Activated T-cell treated with anti-CD3 and anti-CD28 coated beads, Interleukin-2, amount 50 U/mL, for 24 hours (primary cell): ENCODE measurements at regions not wholly inside any gene's neighbourhood (a gene's known extent, or its start where the extent isn't known, plus 50 kb on each side); places are given as distances from the start of the nearest gene placed in this dataset.

Source experiments
- DNase-seq: peaks from one replicate; pipeline ENCODE4 v3.0.0-alpha.2; 2020
- H3K27ac Mint-ChIP-seq: 2 replicates; pipeline ENCODE4 v1.8.0; 2020; ENCODE audit warnings: mild to moderate bottlenecking, mixed read lengths
- H3K27me3 Mint-ChIP-seq: 2 replicates; pipeline ENCODE4 v1.8.0; 2020; ENCODE audit warnings: mixed read lengths
- H3K36me3 Mint-ChIP-seq: 2 replicates; pipeline ENCODE4 v1.8.0; 2020; ENCODE audit warnings: low read depth, mixed read lengths
- H3K4me1 Mint-ChIP-seq: 2 replicates; pipeline ENCODE4 v1.8.0; 2020; ENCODE audit warnings: low read depth, mixed read lengths
- H3K4me3 Mint-ChIP-seq: 2 replicates; pipeline ENCODE4 v1.8.0; 2020; ENCODE audit warnings: mild to moderate bottlenecking, moderate library complexity, mixed read lengths
- H3K9me3 Mint-ChIP-seq: 2 replicates; pipeline ENCODE4 v1.8.0; 2020; ENCODE audit warnings: mixed read lengths

DNA sequence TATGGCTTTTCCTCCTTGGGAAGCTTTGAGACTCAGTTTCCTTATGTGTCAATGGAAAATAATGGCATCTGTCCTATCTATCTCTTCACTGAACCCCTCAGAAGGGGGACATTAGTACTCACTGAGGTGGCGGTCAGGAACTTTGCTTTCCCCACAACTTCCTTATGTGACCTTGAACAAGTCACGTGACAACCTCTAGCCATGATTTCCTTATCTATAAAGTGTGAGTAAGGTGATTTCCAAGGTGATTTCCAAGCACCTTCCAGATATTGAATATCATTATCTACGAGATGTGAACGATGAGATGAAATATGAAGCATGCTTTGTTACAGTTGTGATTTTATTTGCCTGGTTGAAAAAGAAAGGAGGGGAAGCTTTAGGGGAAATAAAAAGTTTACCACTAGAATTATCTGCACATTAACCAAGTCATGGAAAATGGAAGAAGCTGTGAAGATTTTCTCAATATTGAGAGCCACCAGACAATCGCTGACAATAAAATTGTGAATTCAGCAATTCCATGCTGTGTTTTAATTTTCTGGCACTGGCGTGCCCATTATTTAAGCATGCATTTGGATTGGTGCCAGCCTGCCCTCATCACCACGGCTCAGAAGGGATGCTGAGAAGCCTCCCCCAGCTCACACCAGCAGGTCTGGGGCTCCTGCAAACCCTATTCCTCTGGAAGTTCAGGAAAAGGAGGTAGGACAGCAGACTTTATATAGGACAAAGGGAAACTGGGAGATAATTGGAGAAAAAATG, 255.3 kb downstream of the CD83 start:
- Mint-ChIP-seq H3K9me3 (peaks cover 4% of the 10 kb centered on the region), H3K4me1 (peaks cover 40% of the 10 kb centered on the region), H3K4me3 (no peak overlapping the region), H3K36me3 (no peaks in the 10 kb centered on the region), H3K27ac (no peak overlapping the region), H3K27me3 (peaks cover 5% of the 10 kb centered on the region)
- DNase-seq, result no peak

GRCh38 chr6:14373648-14374437, 256.3 kb downstream of the CD83 start:
- H3K4me1 Mint-ChIP-seq, result peaks cover 40% of the 10 kb centered on the region
- peaks cover 5% of the 10 kb centered on the region for H3K27me3 Mint-ChIP-seq
- no peaks in the 10 kb centered on the region for H3K36me3 Mint-ChIP-seq
- no peak for DNase-seq
- H3K27ac Mint-ChIP-seq, result no peak overlapping the region
- H3K4me3 Mint-ChIP-seq, result no peak overlapping the region
- peaks cover 4% of the 10 kb centered on the region for H3K9me3 Mint-ChIP-seq

- Mint-ChIP-seq H3K27ac (no peak overlapping the region), H3K9me3 (peaks cover 4% of the 10 kb centered on the region), H3K4me1 (peaks cover 54% of the 10 kb centered on the region), H3K27me3 (peaks cover 9% of the 10 kb centered on the region), H3K36me3 (no peaks in the 10 kb centered on the region), H3K4me3 (no peak overlapping the region)
- no peak for DNase-seq
These were observed 258.4 kb downstream of the CD83 start for GRCh38 chr6:14375930-14376329.

- DNase-seq, result no peak
- H3K27ac Mint-ChIP-seq, result no peak overlapping the region
- peaks cover 9% of the 10 kb centered on the region for H3K27me3 Mint-ChIP-seq
- no peaks in the 10 kb centered on the region for H3K36me3 Mint-ChIP-seq
- H3K4me1 Mint-ChIP-seq, result peaks cover 47% of the 10 kb centered on the region
- H3K4me3 Mint-ChIP-seq, result no peak overlapping the region
- H3K9me3 Mint-ChIP-seq, result peaks cover 4% of the 10 kb centered on the region
These were observed 262.0 kb downstream of the CD83 start for GRCh38 chr6:14379568-14379967.

- Mint-ChIP-seq H3K4me1 (peaks cover 47% of the 10 kb centered on the region), H3K36me3 (no peaks in the 10 kb centered on the region), H3K9me3 (peaks cover 4% of the 10 kb centered on the region), H3K4me3 (no peak overlapping the region), H3K27me3 (peaks cover 9% of the 10 kb centered on the region), H3K27ac (no peak overlapping the region)
- no peak for DNase-seq
These were observed 262.7 kb downstream of the CD83 start for GRCh38 chr6:14380086-14380820.

- Mint-ChIP-seq H3K4me3 (no peak overlapping the region), H3K9me3 (peaks cover 4% of the 10 kb centered on the region), H3K27ac (no peak overlapping the region), H3K36me3 (no peaks in the 10 kb centered on the region), H3K4me1 (peaks cover 38% of the 10 kb centered on the region), H3K27me3 (peaks cover 9% of the 10 kb centered on the region)
- no peak for DNase-seq
These were observed 263.6 kb downstream of the CD83 start for GRCh38 chr6:14380901-14381828.

GRCh38 chr6:14381829-14382677, 264.5 kb downstream of the CD83 start:
- Mint-ChIP-seq H3K27ac (no peak overlapping the region), H3K4me1 (peaks cover 44% of the 10 kb centered on the region), H3K9me3 (peaks cover 4% of the 10 kb centered on the region), H3K36me3 (no peaks in the 10 kb centered on the region), H3K4me3 (no peak overlapping the region), H3K27me3 (peaks cover 9% of the 10 kb centered on the region)
- no peak for DNase-seq

GRCh38 chr6:14382678-14383236, 265.2 kb downstream of the CD83 start:
- H3K4me1 Mint-ChIP-seq, result peaks cover 44% of the 10 kb centered on the region
- no peaks in the 10 kb centered on the region for H3K36me3 Mint-ChIP-seq
- no peaks in the 10 kb centered on the region for H3K9me3 Mint-ChIP-seq
- H3K27ac Mint-ChIP-seq, result no peak overlapping the region
- H3K4me3 Mint-ChIP-seq, result no peak overlapping the region
- DNase-seq, result no peak
- H3K27me3 Mint-ChIP-seq, result peaks cover 4% of the 10 kb centered on the region

DNA sequence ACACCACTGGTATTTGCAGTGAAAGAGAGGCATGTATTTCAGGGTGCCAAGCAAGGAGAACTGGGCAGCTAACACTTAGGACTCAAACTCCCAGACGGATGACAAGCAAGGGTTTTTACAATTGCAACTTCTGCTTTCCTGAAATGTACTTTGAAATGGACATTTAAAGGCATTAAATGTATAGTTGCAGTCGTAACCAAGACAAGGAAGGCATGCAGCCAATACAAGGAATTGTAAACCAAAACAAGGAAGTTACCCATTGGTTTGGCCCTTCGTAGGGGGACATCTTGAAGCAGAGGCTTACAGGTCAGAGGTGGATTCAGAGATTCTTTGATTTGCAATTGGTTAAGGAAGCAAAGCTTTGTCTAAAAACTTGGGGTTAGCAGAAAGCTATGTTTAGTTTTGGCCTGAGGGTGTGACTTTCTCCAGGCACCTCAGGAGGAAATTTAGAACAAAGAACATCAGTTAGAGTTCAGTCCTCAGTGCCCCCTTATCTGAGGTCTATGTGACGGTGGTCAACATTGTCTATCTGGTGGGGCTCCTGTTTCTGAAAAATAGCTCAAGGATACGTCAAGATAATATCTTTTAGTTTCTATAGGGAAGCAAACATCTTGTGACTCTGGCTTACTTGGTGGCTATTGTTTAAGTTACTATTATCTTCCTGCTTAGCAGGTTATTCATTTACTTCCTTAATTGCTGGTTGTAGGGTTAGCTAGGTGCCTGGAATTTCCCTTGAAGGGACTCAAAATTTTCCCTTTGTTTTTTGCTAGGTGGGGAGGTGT, 266.0 kb downstream of the CD83 start:
- Mint-ChIP-seq H3K27me3 (peaks cover 4% of the 10 kb centered on the region), H3K4me3 (no peak overlapping the region), H3K9me3 (no peaks in the 10 kb centered on the region), H3K27ac (no peak overlapping the region), H3K36me3 (no peaks in the 10 kb centered on the region), H3K4me1 (peaks cover 44% of the 10 kb centered on the region)
- DNase-seq, result no peak

- no peak overlapping the region for H3K4me3 Mint-ChIP-seq
- no peaks in the 10 kb centered on the region for H3K36me3 Mint-ChIP-seq
- no peak for DNase-seq
- no peaks in the 10 kb centered on the region for H3K9me3 Mint-ChIP-seq
- peaks cover 43% of the 10 kb centered on the region for H3K4me1 Mint-ChIP-seq
- H3K27me3 Mint-ChIP-seq, result peaks cover 4% of the 10 kb centered on the region
- no peak overlapping the region for H3K27ac Mint-ChIP-seq
These were observed 266.8 kb downstream of the CD83 start for GRCh38 chr6:14384175-14384949.

- no peak overlapping the region for H3K4me3 Mint-ChIP-seq
- no peaks in the 10 kb centered on the region for H3K36me3 Mint-ChIP-seq
- peaks cover 34% of the 10 kb centered on the region for H3K4me1 Mint-ChIP-seq
- H3K27me3 Mint-ChIP-seq, result no peaks in the 10 kb centered on the region
- no peaks in the 10 kb centered on the region for H3K9me3 Mint-ChIP-seq
- H3K27ac Mint-ChIP-seq, result no peak overlapping the region
- DNase-seq, result no peak
These were observed 268.7 kb downstream of the CD83 start for GRCh38 chr6:14386263-14386662.

DNA sequence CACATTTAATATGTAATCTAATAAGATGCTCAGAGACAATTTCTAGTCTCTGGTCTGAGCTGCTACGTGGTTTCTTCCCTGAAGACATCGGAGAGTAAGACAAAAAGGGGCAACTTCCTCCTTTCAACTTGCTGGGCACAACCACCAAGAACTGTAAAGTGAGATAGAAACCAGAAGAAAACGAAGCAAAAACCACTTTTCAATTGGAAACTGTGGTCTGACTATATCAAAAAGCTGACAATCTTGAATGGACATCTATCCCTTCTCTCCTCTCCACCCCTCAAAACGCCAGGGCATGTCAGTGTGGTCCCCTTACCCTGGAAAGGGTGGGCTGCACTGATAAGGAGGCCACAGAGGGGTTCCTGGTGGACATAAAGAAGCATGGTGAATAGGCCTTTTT, 269.1 kb downstream of the CD83 start:
- no peak overlapping the region for H3K4me3 Mint-ChIP-seq
- no peaks in the 10 kb centered on the region for H3K9me3 Mint-ChIP-seq
- H3K27ac Mint-ChIP-seq, result no peak overlapping the region
- no peak for DNase-seq
- H3K36me3 Mint-ChIP-seq, result no peaks in the 10 kb centered on the region
- peaks cover 30% of the 10 kb centered on the region for H3K4me1 Mint-ChIP-seq
- no peaks in the 10 kb centered on the region for H3K27me3 Mint-ChIP-seq
